HCT116 (cell line): ENCODE measurements at regions not wholly inside any gene's neighbourhood (a gene's known extent, or its start where the extent isn't known, plus 50 kb on each side); places are given as distances from the start of the nearest gene placed in this dataset.

Experiments used
- ATAC-seq: fragments of 200-7000 bp; cut with Tn5 transposase; 2 replicates; pipeline ENCODE4 v1.9.1; 2020; ENCODE audit warnings: mild to moderate bottlenecking, moderate library complexity
- BruUV-seq: library from RNA; stranded (reverse); fragments of 400-500 nt; replicated peaks from 2 replicates; lab custom pipeline; 2021; lab: Mats Ljungman, UMichigan
- CTCF ChIA-PET: fragments of 300-600 bp; sonication (Branson Sonifier 250); formaldehyde crosslinking; loops from one replicate; lab custom pipeline; 2021; ENCODE audit warnings: antibody characterized with exemption; lab: Charles Lee
- POLR2A ChIA-PET: fragments of 300-600, 350-600 bp; sonication (Branson Sonifier 250); formaldehyde crosslinking; loops from one replicate; lab custom pipeline; 2021; ENCODE audit warnings: antibody characterized with exemption; lab: Charles Lee
- RAD21 ChIA-PET, 2 experiments: fragments of 300-600 bp; sonication (Branson Sonifier 250); formaldehyde crosslinking; loops; one replicate each; lab custom pipeline; 2023; ENCODE audit warnings: low total read pairs in 2 of 2; ENCODE audit not compliant: uncharacterized antibody in 2 of 2, unreplicated experiment in 2 of 2, low non-redundant PET in 1 of 2; lab: Charles Lee
- DNase-seq: peaks from one replicate; pipeline ENCODE4 v3.0.0-alpha.2; 2010; ENCODE audit warnings: low read depth, low spot score
- H2AFZ ChIP-seq: fragments of 200-600 bp; shearing (Covaris generic), sonication (generic); 2 replicates; pipeline ENCODE4 v1.6.1; 2017; ENCODE audit warnings: low read depth, mixed run types, mixed read lengths, antibody characterized with exemption, low read length; ENCODE audit not compliant: poor library complexity, severe bottlenecking
- H3K27ac ChIP-seq: 2 replicates; pipeline ENCODE4 v1.5.1; 2012; ENCODE audit warnings: low read depth, low read length
- H3K27me3 ChIP-seq: fragments of 200-600 bp; sonication (generic); 2 replicates; pipeline ENCODE4 v1.6.1; 2016; ENCODE audit warnings: mixed run types, low read length, mixed read lengths; ENCODE audit not compliant: insufficient read depth
- H3K36me3 ChIP-seq, 2 experiments: fragments of 200-500 bp in 1 of 2; fragments of 200-600 bp in 1 of 2; sonication (Bioruptor generic) in 1 of 2; sonication (generic) in 1 of 2; 2 replicates each; pipeline versions ENCODE4 v1.5.1 to v1.6.1; 2014 to 2016; ENCODE audit warnings: low read length in 2 of 2, inconsistent platforms in 1 of 2, mixed read lengths in 1 of 2, mixed run types in 1 of 2; ENCODE audit not compliant: insufficient read depth in 2 of 2, control insufficient read depth in 1 of 2
- H3K4me1 ChIP-seq, 2 experiments: fragments of 200-600 bp in 1 of 2; sonication (generic) in 1 of 2; 2 replicates each; pipeline versions ENCODE4 v1.5.1 to v1.6.1; 2012 to 2017; ENCODE audit warnings: low read length in 2 of 2, inconsistent platforms in 1 of 2, mild to moderate bottlenecking in 1 of 2, mixed read lengths in 1 of 2, mixed run types in 1 of 2, moderate library complexity in 1 of 2; ENCODE audit not compliant: insufficient read depth in 2 of 2, control insufficient read depth in 1 of 2
- H3K4me2 ChIP-seq: fragments of 200-600 bp; sonication (generic); 2 replicates; pipeline ENCODE4 v1.6.1; 2017; ENCODE audit warnings: mixed run types, low read length, mixed read lengths
- H3K4me3 ChIP-seq, 2 experiments: fragments of 200-600 bp in 1 of 2; sonication (generic) in 1 of 2; replicated peaks in 1 of 2; 2 replicates each; pipeline ENCODE4 v1.5.1; 2011 to 2016; ENCODE audit warnings: low read length in 2 of 2, control low read depth in 1 of 2, low read depth in 1 of 2, mild to moderate bottlenecking in 1 of 2, mixed read lengths in 1 of 2, mixed run types in 1 of 2
- H3K79me2 ChIP-seq: fragments of 200-600 bp; sonication (generic); 2 replicates; pipeline ENCODE4 v1.6.1; 2017; ENCODE audit warnings: mild to moderate bottlenecking, mixed run types, low read length, moderate library complexity, mixed read lengths; ENCODE audit not compliant: insufficient read depth
- H3K9ac ChIP-seq: fragments of 200-600 bp; sonication (generic); 2 replicates; pipeline ENCODE4 v1.6.1; 2016; ENCODE audit warnings: low read length, mixed read lengths
- H3K9me2 ChIP-seq: fragments of 200-600 bp; sonication (generic), shearing (Covaris generic); 2 replicates; pipeline ENCODE4 v1.6.1; 2017; ENCODE audit warnings: mixed run types, mild to moderate bottlenecking, moderate library complexity; ENCODE audit not compliant: insufficient read depth
- H3K9me3 ChIP-seq, 2 experiments: fragments of 200-500 bp in 1 of 2; fragments of 200-600 bp in 1 of 2; sonication (Bioruptor generic) in 1 of 2; sonication (generic) in 1 of 2; 2 replicates each; pipeline ENCODE4 v1.6.1; 2014 to 2017; ENCODE audit warnings: low read length in 2 of 2, mixed read lengths in 2 of 2, inconsistent platforms in 1 of 2, low read depth in 1 of 2, mild to moderate bottlenecking in 1 of 2, mixed run types in 1 of 2, moderate library complexity in 1 of 2; ENCODE audit not compliant: control insufficient read depth in 1 of 2, insufficient read depth in 1 of 2
- H4K20me1 ChIP-seq: fragments of 200-600 bp; sonication (generic), shearing (Covaris generic); 2 replicates; pipeline ENCODE4 v1.6.1; 2017; ENCODE audit warnings: mixed run types, mild to moderate bottlenecking, moderate library complexity; ENCODE audit not compliant: insufficient read depth
- ATF3 ChIP-seq: IDR thresholded peaks from 2 replicates; pipeline ENCODE4 v1.6.1; 2012
- CBX3 ChIP-seq: IDR thresholded peaks from 2 replicates; pipeline ENCODE4 v1.6.1; 2012; ENCODE audit warnings: low read depth
- POLR2AphosphoS5 ChIP-seq: IDR thresholded peaks from 2 replicates; pipeline ENCODE4 v1.6.1; 2011; ENCODE audit warnings: mild to moderate bottlenecking, low read depth, low read length, moderate library complexity
- REST ChIP-seq: IDR thresholded peaks from 2 replicates; pipeline ENCODE4 v1.6.1; 2012; ENCODE audit warnings: low read depth
- SP1 ChIP-seq: IDR thresholded peaks from 2 replicates; pipeline ENCODE4 v1.6.1; 2012; ENCODE audit warnings: low read depth
- TCF7L2 ChIP-seq: IDR thresholded peaks from 2 replicates; pipeline ENCODE4 v1.7.0; 2011; ENCODE audit warnings: borderline replicate concordance, inconsistent platforms; ENCODE audit not compliant: insufficient read depth, insufficient read length; ENCODE audit errors: extremely low read depth
- YY1 ChIP-seq: IDR thresholded peaks from 2 replicates; pipeline ENCODE4 v1.6.1; 2011; ENCODE audit warnings: low read length, low read depth, moderate library complexity, mild to moderate bottlenecking; ENCODE audit not compliant: insufficient replicate concordance; ENCODE audit errors: extremely low read depth
- intact Hi-C: fragments of 100-400 bp; cut with micrococcal nuclease; formaldehyde crosslinking; loops from 2 replicates; pipeline ENCODE4 v1.10.0; 2022
- TF ChIP-seq, protein P1 (sequence below), 3 experiments: fragments of 200-600 bp in 1 of 3; sonication (generic) in 1 of 3; IDR thresholded peaks in 2 of 3; conservative IDR thresholded peaks in 1 of 3; 2 replicates each; pipeline ENCODE4 v1.5.1; 2012 to 2017; ENCODE audit warnings: low read depth in 2 of 3, low read length in 2 of 3, antibody characterized with exemption in 1 of 3, borderline replicate concordance in 1 of 3, control low read depth in 1 of 3, mild to moderate bottlenecking in 1 of 3, mixed read lengths in 1 of 3, mixed run types in 1 of 3, moderate library complexity in 1 of 3; ENCODE audit not compliant: insufficient read depth in 1 of 3

- TF ChIP-seq, protein P1, sequence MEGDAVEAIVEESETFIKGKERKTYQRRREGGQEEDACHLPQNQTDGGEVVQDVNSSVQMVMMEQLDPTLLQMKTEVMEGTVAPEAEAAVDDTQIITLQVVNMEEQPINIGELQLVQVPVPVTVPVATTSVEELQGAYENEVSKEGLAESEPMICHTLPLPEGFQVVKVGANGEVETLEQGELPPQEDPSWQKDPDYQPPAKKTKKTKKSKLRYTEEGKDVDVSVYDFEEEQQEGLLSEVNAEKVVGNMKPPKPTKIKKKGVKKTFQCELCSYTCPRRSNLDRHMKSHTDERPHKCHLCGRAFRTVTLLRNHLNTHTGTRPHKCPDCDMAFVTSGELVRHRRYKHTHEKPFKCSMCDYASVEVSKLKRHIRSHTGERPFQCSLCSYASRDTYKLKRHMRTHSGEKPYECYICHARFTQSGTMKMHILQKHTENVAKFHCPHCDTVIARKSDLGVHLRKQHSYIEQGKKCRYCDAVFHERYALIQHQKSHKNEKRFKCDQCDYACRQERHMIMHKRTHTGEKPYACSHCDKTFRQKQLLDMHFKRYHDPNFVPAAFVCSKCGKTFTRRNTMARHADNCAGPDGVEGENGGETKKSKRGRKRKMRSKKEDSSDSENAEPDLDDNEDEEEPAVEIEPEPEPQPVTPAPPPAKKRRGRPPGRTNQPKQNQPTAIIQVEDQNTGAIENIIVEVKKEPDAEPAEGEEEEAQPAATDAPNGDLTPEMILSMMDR (IDR thresholded peaks at IDR 0.05 in 2 of 3, conservative IDR thresholded peaks at IDR 0.05 in 1 of 3; ENCODE audit: borderline replicate concordance in 1 of 3, insufficient read depth in 1 of 3, low read depth in 2 of 3, low read length in 2 of 3) = no peak
- TF ChIP-seq POLR2AphosphoS5 = no peak
- TF ChIP-seq ATF3 = no peak
- no peak for TF ChIP-seq CBX3
These were observed 290.1 kb downstream of the AGTPBP1 start (continued) for GRCh38 chr9:85451680-85452079.

GRCh38 chr9:85445887-85446286 is 295.9 kb downstream of the AGTPBP1 start:
- RAD21 ChIA-PET = no interaction called here
- TF ChIP-seq TCF7L2 = no peak
- no peak for TF ChIP-seq SP1
- TF ChIP-seq REST = no peak
- TF ChIP-seq YY1 = no peak
- TF ChIP-seq, all 23 proteins: peak for 0
- H3K9me2 ChIP-seq = no peaks in the 10 kb centered on the region
- no TSS peak for BruUV-seq
- H3K27ac ChIP-seq = no peak overlapping the region
- no peaks in the 10 kb centered on the region for H3K4me1 ChIP-seq
- ATAC-seq = no peak
- H3K79me2 ChIP-seq = no peaks in the 10 kb centered on the region
- no peak overlapping the region for H3K4me3 ChIP-seq
- ChIA-PET POLR2A (no interaction called here), CTCF (no interaction called here)
- peaks cover 5% of the 10 kb centered on the region; the same call in 1 of the 2 replicates for H3K27me3 ChIP-seq
- no peak for DNase-seq
- H2AFZ ChIP-seq = no peak overlapping the region
- H3K9ac ChIP-seq = no peak overlapping the region
- H3K4me2 ChIP-seq = no peak overlapping the region
- no peaks in the 10 kb centered on the region for H3K9me3 ChIP-seq
- intact Hi-C loops = no loop called here
- no peaks in the 10 kb centered on the region for H4K20me1 ChIP-seq
- H3K36me3 ChIP-seq = no peaks in the 10 kb centered on the region
